ENCODE measurements at regions not wholly inside any gene's neighbourhood (a gene's known extent, or its start where the extent isn't known, plus 50 kb on each side); places are given as distances from the start of the nearest gene placed in this dataset.

DNA sequence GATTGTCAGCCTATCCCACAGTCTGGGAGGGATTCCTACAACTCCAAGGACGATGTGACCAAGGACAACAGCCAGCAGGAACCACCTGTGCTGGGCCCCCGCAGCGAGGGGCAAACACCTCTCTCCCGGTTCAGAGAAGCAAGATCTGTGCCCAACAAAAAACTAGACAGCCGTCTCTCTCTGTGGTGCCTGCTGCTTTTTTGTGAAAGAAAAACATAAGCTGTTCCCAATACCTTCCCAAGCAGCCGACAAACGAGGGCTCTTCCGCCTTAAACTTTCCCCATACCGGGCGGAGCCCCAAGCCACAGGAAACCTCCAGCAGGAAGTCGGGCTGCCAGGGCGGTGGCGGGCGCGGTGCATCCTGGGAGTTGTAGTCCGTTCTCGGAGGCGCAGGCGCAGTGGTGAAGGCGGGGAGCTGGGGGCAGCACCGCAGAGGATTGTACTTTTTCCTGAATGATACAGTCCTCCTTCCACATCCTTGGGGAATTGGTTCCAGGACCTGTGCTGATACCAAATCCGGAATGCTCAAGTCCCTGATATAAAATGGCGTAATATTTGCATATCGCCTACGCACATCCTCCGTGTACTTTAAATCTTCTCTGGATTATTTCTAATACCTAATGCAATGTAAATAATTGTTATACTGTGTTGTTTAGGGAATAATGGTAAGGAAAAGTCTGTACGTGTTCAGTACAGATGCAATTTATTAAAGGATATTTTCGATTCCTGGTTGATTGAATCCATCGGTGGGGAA lies 63.1 kb upstream of the IRF2 start (continued):
- TF ChIP-seq, protein P1, sequence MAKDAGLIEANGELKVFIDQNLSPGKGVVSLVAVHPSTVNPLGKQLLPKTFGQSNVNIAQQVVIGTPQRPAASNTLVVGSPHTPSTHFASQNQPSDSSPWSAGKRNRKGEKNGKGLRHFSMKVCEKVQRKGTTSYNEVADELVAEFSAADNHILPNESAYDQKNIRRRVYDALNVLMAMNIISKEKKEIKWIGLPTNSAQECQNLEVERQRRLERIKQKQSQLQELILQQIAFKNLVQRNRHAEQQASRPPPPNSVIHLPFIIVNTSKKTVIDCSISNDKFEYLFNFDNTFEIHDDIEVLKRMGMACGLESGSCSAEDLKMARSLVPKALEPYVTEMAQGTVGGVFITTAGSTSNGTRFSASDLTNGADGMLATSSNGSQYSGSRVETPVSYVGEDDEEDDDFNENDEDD (CRISPR knock-in tag; IDR thresholded peaks at IDR 0.05; ENCODE audit: borderline replicate concordance), result peak; percentile 26; the same call in 1 of the 2 replicates
- TF ChIP-seq MYNN (CRISPR knock-in tag; IDR thresholded peaks at IDR 0.05; ENCODE audit: low read depth) (no peak), HCFC1 (IDR thresholded peaks at IDR 0.05; ENCODE audit: low read depth, low read length) (peak; percentile 89), ZNF709 (CRISPR knock-in tag; IDR thresholded peaks at IDR 0.05) (peak; percentile 52; the same call in 1 of the 2 replicates)
- TF ChIP-seq, protein P2, sequence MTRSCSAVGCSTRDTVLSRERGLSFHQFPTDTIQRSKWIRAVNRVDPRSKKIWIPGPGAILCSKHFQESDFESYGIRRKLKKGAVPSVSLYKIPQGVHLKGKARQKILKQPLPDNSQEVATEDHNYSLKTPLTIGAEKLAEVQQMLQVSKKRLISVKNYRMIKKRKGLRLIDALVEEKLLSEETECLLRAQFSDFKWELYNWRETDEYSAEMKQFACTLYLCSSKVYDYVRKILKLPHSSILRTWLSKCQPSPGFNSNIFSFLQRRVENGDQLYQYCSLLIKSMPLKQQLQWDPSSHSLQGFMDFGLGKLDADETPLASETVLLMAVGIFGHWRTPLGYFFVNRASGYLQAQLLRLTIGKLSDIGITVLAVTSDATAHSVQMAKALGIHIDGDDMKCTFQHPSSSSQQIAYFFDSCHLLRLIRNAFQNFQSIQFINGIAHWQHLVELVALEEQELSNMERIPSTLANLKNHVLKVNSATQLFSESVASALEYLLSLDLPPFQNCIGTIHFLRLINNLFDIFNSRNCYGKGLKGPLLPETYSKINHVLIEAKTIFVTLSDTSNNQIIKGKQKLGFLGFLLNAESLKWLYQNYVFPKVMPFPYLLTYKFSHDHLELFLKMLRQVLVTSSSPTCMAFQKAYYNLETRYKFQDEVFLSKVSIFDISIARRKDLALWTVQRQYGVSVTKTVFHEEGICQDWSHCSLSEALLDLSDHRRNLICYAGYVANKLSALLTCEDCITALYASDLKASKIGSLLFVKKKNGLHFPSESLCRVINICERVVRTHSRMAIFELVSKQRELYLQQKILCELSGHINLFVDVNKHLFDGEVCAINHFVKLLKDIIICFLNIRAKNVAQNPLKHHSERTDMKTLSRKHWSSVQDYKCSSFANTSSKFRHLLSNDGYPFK (CRISPR knock-in tag; IDR thresholded peaks at IDR 0.05; ENCODE audit: borderline replicate concordance), result peak; percentile 66; the same call in 1 of the 2 replicates
- TF ChIP-seq, protein P3, sequence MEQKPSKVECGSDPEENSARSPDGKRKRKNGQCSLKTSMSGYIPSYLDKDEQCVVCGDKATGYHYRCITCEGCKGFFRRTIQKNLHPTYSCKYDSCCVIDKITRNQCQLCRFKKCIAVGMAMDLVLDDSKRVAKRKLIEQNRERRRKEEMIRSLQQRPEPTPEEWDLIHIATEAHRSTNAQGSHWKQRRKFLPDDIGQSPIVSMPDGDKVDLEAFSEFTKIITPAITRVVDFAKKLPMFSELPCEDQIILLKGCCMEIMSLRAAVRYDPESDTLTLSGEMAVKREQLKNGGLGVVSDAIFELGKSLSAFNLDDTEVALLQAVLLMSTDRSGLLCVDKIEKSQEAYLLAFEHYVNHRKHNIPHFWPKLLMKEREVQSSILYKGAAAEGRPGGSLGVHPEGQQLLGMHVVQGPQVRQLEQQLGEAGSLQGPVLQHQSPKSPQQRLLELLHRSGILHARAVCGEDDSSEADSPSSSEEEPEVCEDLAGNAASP (CRISPR knock-in tag; IDR thresholded peaks at IDR 0.05; ENCODE audit: borderline replicate concordance), result no peak
- TF ChIP-seq, protein P4, sequence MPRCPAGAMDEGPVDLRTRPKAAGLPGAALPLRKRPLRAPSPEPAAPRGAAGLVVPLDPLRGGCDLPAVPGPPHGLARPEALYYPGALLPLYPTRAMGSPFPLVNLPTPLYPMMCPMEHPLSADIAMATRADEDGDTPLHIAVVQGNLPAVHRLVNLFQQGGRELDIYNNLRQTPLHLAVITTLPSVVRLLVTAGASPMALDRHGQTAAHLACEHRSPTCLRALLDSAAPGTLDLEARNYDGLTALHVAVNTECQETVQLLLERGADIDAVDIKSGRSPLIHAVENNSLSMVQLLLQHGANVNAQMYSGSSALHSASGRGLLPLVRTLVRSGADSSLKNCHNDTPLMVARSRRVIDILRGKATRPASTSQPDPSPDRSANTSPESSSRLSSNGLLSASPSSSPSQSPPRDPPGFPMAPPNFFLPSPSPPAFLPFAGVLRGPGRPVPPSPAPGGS (CRISPR knock-in tag; IDR thresholded peaks at IDR 0.05), result 0 out of 2 replicates have a peak, but pooled peaks have one; percentile 58
- TF ChIP-seq, protein P5, sequence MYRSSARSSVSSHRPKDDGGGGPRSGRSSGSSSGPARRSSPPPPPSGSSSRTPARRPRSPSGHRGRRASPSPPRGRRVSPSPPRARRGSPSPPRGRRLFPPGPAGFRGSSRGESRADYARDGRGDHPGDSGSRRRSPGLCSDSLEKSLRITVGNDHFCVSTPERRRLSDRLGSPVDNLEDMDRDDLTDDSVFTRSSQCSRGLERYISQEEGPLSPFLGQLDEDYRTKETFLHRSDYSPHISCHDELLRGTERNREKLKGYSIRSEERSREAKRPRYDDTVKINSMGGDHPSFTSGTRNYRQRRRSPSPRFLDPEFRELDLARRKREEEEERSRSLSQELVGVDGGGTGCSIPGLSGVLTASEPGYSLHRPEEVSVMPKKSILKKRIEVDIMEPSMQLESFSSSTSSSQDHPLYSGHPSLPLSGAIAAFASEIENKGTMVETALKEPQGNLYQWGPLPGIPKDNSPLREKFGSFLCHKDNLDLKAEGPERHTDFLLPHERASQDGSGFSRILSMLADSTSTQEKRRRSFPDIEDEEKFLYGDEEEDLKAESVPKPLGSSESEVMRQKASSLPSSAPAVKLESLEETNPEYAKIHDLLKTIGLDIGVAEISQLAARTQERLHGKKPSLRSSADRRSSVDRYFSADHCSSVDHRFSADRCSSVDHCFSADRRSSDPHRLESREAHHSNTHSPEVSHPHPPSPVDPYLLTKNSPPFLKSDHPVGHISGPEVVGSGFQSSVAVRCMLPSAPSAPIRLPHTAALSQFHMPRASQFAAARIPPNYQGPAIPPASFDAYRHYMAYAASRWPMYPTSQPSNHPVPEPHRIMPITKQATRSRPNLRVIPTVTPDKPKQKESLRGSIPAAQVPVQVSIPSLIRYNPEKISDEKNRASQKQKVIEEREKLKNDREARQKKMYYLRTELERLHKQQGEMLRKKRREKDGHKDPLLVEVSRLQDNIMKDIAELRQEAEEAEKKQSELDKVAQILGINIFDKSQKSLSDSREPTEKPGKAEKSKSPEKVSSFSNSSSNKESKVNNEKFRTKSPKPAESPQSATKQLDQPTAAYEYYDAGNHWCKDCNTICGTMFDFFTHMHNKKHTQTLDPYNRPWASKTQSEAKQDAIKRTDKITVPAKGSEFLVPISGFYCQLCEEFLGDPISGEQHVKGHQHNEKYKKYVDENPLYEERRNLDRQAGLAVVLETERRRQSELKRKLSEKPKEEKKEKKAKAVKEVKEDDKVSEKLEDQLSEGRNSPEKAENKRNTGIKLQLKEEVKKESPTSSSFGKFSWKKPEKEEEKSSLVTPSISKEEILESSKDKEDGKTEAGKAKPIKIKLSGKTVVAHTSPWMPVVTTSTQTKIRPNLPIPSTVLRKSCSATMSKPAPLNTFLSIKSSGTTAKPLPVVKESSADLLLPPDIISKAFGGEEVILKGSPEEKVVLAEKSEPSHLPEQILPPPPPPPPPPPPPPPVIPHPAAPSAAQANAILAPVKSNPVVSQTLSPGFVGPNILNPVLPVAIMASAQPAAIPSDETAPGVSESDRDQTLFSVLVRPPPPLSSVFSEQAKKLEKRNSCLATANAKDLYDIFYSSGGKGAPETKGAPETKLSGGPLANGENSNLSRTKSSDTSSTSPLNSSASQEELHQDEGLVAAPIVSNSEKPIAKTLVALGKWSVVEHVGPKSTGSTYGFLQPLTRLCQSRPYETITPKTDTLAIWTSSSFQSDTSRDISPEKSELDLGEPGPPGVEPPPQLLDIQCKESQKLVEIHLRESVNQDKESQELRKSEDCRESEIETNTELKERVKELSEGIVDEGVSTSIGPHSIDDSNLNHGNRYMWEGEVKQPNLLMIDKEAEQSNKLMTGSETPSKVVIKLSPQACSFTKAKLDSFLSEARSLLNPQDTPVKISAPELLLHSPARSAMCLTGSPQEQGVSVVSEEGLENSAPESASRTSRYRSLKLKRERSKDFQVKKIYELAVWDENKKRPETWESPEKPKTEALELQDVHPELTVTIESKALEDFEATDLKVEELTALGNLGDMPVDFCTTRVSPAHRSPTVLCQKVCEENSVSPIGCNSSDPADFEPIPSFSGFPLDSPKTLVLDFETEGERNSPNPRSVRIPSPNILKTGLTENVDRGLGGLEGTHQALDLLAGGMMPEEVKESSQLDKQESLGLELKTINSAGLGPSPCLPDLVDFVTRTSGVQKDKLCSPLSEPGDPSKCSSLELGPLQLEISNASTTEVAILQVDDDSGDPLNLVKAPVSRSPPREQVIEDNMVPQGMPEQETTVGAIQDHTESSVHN (CRISPR knock-in tag; IDR thresholded peaks at IDR 0.05), result 0 out of 2 replicates have a peak, but pooled peaks have one; percentile 22
- TF ChIP-seq, protein P6, sequence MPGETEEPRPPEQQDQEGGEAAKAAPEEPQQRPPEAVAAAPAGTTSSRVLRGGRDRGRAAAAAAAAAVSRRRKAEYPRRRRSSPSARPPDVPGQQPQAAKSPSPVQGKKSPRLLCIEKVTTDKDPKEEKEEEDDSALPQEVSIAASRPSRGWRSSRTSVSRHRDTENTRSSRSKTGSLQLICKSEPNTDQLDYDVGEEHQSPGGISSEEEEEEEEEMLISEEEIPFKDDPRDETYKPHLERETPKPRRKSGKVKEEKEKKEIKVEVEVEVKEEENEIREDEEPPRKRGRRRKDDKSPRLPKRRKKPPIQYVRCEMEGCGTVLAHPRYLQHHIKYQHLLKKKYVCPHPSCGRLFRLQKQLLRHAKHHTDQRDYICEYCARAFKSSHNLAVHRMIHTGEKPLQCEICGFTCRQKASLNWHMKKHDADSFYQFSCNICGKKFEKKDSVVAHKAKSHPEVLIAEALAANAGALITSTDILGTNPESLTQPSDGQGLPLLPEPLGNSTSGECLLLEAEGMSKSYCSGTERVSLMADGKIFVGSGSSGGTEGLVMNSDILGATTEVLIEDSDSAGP (CRISPR knock-in tag; IDR thresholded peaks at IDR 0.05; ENCODE audit: borderline replicate concordance), result peak; percentile 95

All from HepG2 (cell line).